ENCODE measurements at regions not wholly inside any gene's neighbourhood (a gene's known extent, or its start where the extent isn't known, plus 50 kb on each side); places are given as distances from the start of the nearest gene placed in this dataset.

DNA sequence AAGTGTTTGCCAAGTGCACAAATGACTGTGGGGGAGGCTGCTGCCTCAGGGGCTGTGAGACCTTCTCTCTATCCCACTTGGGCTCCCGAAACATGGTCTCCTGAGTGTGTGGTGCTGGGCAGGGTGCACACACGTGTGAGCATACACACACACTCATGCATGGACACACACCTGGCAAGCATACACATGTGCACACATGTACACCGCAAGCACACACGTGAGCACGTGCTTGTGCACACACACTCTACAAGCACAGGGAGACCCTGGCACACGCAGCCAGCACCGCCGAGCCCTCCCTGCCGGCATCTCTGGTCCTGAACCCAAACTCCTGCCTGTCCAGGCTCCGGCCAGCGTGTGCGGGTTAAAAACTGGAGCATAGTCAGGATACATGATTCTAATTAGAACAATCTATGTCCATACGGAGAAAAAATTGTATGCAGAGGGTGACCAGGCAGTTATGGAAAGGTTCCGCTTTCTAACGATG lies 79.4 kb upstream of the TTC34 start:
- no peak overlapping the region for H2BK5ac ChIP-seq (ENCODE audit: low read depth, low read length, poor library complexity, severe bottlenecking)
- no peaks in the 10 kb centered on the region for H3K36me3 ChIP-seq (ENCODE audit: control insufficient read depth, insufficient read depth, low read length)
- H3K27me3 ChIP-seq (ENCODE audit: control insufficient read depth, insufficient read depth, low read length), result no peaks in the 10 kb centered on the region
- no peak overlapping the region for H3K23ac ChIP-seq (ENCODE audit: low read depth, low read length)
- TF ChIP-seq FOS (IDR thresholded peaks at IDR 0.05; ENCODE audit: low read depth, low read length) (no peak), BHLHE40 (IDR thresholded peaks at IDR 0.05; ENCODE audit: low read depth, low read length) (no peak), RCOR1 (IDR thresholded peaks at IDR 0.05; ENCODE audit: insufficient replicate concordance, low read length) (no peak), SMC3 (IDR thresholded peaks at IDR 0.05; ENCODE audit: low read depth, low read length) (no peak), RFX5 (IDR thresholded peaks at IDR 0.05; ENCODE audit: low read depth, low read length) (no peak), CEBPB (IDR thresholded peaks at IDR 0.05; ENCODE audit: low read depth, low read length) (no peak), NFE2L2 (IDR thresholded peaks at IDR 0.05; ENCODE audit: low read depth, low read length) (no peak), POLR2A (IDR thresholded peaks at IDR 0.05; ENCODE audit: low read depth, low read length) (no peak), MXI1 (IDR thresholded peaks at IDR 0.05; ENCODE audit: borderline replicate concordance, low read depth, low read length) (no peak), CHD1 (IDR thresholded peaks at IDR 0.05; ENCODE audit: low read depth, low read length) (no peak), RAD21 (IDR thresholded peaks at IDR 0.05; ENCODE audit: low read length) (no peak), MAZ (IDR thresholded peaks at IDR 0.05; ENCODE audit: borderline replicate concordance, low read depth, low read length) (no peak), MAFK (IDR thresholded peaks at IDR 0.05; ENCODE audit: low read depth, low read length) (no peak)
- TF ChIP-seq, protein P1, sequence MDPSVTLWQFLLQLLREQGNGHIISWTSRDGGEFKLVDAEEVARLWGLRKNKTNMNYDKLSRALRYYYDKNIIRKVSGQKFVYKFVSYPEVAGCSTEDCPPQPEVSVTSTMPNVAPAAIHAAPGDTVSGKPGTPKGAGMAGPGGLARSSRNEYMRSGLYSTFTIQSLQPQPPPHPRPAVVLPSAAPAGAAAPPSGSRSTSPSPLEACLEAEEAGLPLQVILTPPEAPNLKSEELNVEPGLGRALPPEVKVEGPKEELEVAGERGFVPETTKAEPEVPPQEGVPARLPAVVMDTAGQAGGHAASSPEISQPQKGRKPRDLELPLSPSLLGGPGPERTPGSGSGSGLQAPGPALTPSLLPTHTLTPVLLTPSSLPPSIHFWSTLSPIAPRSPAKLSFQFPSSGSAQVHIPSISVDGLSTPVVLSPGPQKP (IDR thresholded peaks at IDR 0.05; ENCODE audit: borderline replicate concordance, low read depth, low read length), result no peak
- TF ChIP-seq, protein P2, sequence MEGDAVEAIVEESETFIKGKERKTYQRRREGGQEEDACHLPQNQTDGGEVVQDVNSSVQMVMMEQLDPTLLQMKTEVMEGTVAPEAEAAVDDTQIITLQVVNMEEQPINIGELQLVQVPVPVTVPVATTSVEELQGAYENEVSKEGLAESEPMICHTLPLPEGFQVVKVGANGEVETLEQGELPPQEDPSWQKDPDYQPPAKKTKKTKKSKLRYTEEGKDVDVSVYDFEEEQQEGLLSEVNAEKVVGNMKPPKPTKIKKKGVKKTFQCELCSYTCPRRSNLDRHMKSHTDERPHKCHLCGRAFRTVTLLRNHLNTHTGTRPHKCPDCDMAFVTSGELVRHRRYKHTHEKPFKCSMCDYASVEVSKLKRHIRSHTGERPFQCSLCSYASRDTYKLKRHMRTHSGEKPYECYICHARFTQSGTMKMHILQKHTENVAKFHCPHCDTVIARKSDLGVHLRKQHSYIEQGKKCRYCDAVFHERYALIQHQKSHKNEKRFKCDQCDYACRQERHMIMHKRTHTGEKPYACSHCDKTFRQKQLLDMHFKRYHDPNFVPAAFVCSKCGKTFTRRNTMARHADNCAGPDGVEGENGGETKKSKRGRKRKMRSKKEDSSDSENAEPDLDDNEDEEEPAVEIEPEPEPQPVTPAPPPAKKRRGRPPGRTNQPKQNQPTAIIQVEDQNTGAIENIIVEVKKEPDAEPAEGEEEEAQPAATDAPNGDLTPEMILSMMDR (conservative IDR thresholded peaks at IDR 0.05; ENCODE audit: low read depth, low read length), result no peak
- TF ChIP-seq, protein P3, sequence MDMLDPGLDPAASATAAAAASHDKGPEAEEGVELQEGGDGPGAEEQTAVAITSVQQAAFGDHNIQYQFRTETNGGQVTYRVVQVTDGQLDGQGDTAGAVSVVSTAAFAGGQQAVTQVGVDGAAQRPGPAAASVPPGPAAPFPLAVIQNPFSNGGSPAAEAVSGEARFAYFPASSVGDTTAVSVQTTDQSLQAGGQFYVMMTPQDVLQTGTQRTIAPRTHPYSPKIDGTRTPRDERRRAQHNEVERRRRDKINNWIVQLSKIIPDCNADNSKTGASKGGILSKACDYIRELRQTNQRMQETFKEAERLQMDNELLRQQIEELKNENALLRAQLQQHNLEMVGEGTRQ (IDR thresholded peaks at IDR 0.05; ENCODE audit: low read depth, low read length), result no peak
- H2AK5ac ChIP-seq (ENCODE audit: low read depth, low read length), result no peak overlapping the region
- CTCF ChIA-PET, result no interaction called here
- no peaks in the 10 kb centered on the region for H3K79me1 ChIP-seq (ENCODE audit: low read depth in 1 of 2, low read length in 2 of 2)
- H2BK15ac ChIP-seq (ENCODE audit: low read depth, low read length), result no peak overlapping the region
- no peak overlapping the region for H4K5ac ChIP-seq (ENCODE audit: low read depth, low read length)
- H3K56ac ChIP-seq (ENCODE audit: extremely low read depth, insufficient read depth, low read length), result no peak overlapping the region
- DNase-seq (no peak), ATAC-seq (ENCODE audit: low read depth) (no peak)
- no peak overlapping the region for H2AK9ac ChIP-seq (replicated peaks; ENCODE audit: low read depth, low read length, poor library complexity)
- 71% methylated on average over 3 of the region's 15 CpGs; no CpG with 5 or more reads in 1 of the 2 experiments for WGBS, 2 experiments (ENCODE audit: extremely low coverage in 2 of 2, insufficient read length in 1 of 2)
- POLR2A ChIA-PET (ENCODE audit: unreplicated experiment), result no interaction called here
- no peak overlapping the region for H3K27ac ChIP-seq (ENCODE audit: insufficient read depth, low read length)
- dilution Hi-C loops (cut with HindIII; ENCODE audit: low sequenced_read_pairs, unreplicated experiment), result no loop called here
- H2BK20ac ChIP-seq (ENCODE audit: low read depth, low read length), result no peak overlapping the region
- no peak overlapping the region for H2BK120ac ChIP-seq (ENCODE audit: low read depth, low read length)
- H2AFZ ChIP-seq (replicated peaks; ENCODE audit: low read length, poor library complexity), result no peak overlapping the region
- peaks cover 77% of the 10 kb centered on the region for H3K9me3 ChIP-seq (ENCODE audit: control insufficient read depth, insufficient read depth, low read length)
- no peak overlapping the region for H4K8ac ChIP-seq (ENCODE audit: low read depth in 2 of 2, low read length in 2 of 2)
- H4K91ac ChIP-seq (ENCODE audit: insufficient read depth, low read depth, low read length), result no peak overlapping the region
- no peaks in the 10 kb centered on the region for H3K4me1 ChIP-seq (ENCODE audit: control insufficient read depth, insufficient read depth, low read length)
- BruUV-seq (replicated peaks), result no TSS peak
- H3K9ac ChIP-seq (ENCODE audit: low read depth, low read length), result no peak overlapping the region
- no peak overlapping the region for H3K4me2 ChIP-seq (ENCODE audit: low read depth, low read length)
- H3K18ac ChIP-seq (ENCODE audit: low read depth, low read length), result no peak overlapping the region
- in situ Hi-C loops (cut with MboI; ENCODE audit: low sequenced_read_pairs), result no loop called here
- no peaks in the 10 kb centered on the region for H3K9me1 ChIP-seq (ENCODE audit: insufficient read depth, low read length)
- H4K20me1 ChIP-seq (ENCODE audit: insufficient read depth, low read length), result no peaks in the 10 kb centered on the region
- intact Hi-C loops (cut with micrococcal nuclease), result no loop called here
- no peak overlapping the region for H3K14ac ChIP-seq (replicated peaks; ENCODE audit: low read depth, low read length)
- H3K4ac ChIP-seq (ENCODE audit: low read depth, low read length), result no peak overlapping the region
- H3K4me3 ChIP-seq (ENCODE audit: insufficient read depth, low read depth, low read length), result no peak overlapping the region

Measured in IMR-90 (cell line).